ENCODE measurements at regions not wholly inside any gene's neighbourhood (a gene's known extent, or its start where the extent isn't known, plus 50 kb on each side); places are given as distances from the start of the nearest gene placed in this dataset.

GRCh38 chr11:104573441-104573990, 324.7 kb downstream of the CASP12 start:
- intact Hi-C loops (cut with DNase I) = no loop called here
- H3K36me3 ChIP-seq = no peaks in the 10 kb centered on the region
- peaks cover 0 to 3% (median 0%) of the 10 kb centered on the region in 12 donors for H3K4me1 ChIP-seq
- no peak overlapping the region for H3K27ac ChIP-seq
- no peaks in the 10 kb centered on the region for H3K27me3 ChIP-seq
- H3K9me3 ChIP-seq = peaks cover 0 to 26% (median 2%) of the 10 kb centered on the region in 12 donors
- no peak for ATAC-seq
- TF ChIP-seq POLR2A (IDR thresholded peaks at IDR 0.05) = no peak
- no peak for TF ChIP-seq CTCF (IDR thresholded peaks at IDR 0.05)
- no peak for DNase-seq
- H3K4me3 ChIP-seq = no peak overlapping the region

- 51 to 63% (median 57%) methylated on average over 2 of the region's 2 CpGs for WGBS, 4 donors
- H3K9me3 ChIP-seq = peaks cover 0 to 16% (median 0%) of the 10 kb centered on the region in 12 donors
- peaks cover 0 to 3% (median 0%) of the 10 kb centered on the region in 12 donors for H3K4me1 ChIP-seq
- no peak for TF ChIP-seq CTCF (IDR thresholded peaks at IDR 0.05)
- TF ChIP-seq POLR2A (IDR thresholded peaks at IDR 0.05) = no peak
- H3K27me3 ChIP-seq = no peaks in the 10 kb centered on the region
- no peaks in the 10 kb centered on the region for H3K36me3 ChIP-seq
- no peak overlapping the region for H3K27ac ChIP-seq
- ATAC-seq (no peak), DNase-seq (no peak)
- no peak overlapping the region for H3K4me3 ChIP-seq
- intact Hi-C loops (cut with DNase I) = no loop called here
Observed at GRCh38 chr11:104572279-104572678, 326.0 kb downstream of the CASP12 start.

GRCh38 chr11:104570078-104570701, 328.1 kb downstream of the CASP12 start:
- intact Hi-C loops (cut with DNase I) = no loop called here
- ATAC-seq (no peak), DNase-seq (no peak)
- H3K27me3 ChIP-seq = no peaks in the 10 kb centered on the region
- no peaks in the 10 kb centered on the region for H3K36me3 ChIP-seq
- H3K27ac ChIP-seq = no peak overlapping the region
- no peak overlapping the region for H3K4me3 ChIP-seq
- peaks cover 0 to 12% (median 0%) of the 10 kb centered on the region in 12 donors for H3K9me3 ChIP-seq
- WGBS, 4 donors = 77 to 85% (median 84%) methylated on average over 4 of the region's 4 CpGs
- TF ChIP-seq POLR2A (IDR thresholded peaks at IDR 0.05) = no peak
- TF ChIP-seq CTCF (IDR thresholded peaks at IDR 0.05) = no peak
- peaks cover 0 to 3% (median 0%) of the 10 kb centered on the region in 12 donors for H3K4me1 ChIP-seq

GRCh38 chr11:104565583-104565961, 332.7 kb downstream of the CASP12 start:
- 38 to 95% (median 67%) methylated on average over 1 of the region's 1 CpG for WGBS, 4 donors

More at GRCh38 chr11:104565583-104565961, 332.7 kb downstream of the CASP12 start:
- no peak overlapping the region for H3K4me3 ChIP-seq
- ATAC-seq = no peak
- intact Hi-C loops (cut with DNase I) = loop anchor here in 1 of 10 donors (2.0 kb wide), 1 partner anchor 13 kb away; no protein-coding TSS in a partner anchor
- H3K4me1 ChIP-seq = no peaks in the 10 kb centered on the region
- H3K9me3 ChIP-seq = peaks cover 0 to 6% (median 0%) of the 10 kb centered on the region in 12 donors
- DNase-seq = no peak
- H3K27me3 ChIP-seq = no peaks in the 10 kb centered on the region
- no peaks in the 10 kb centered on the region for H3K36me3 ChIP-seq
- TF ChIP-seq CTCF (IDR thresholded peaks at IDR 0.05) = no peak
- no peak for TF ChIP-seq POLR2A (IDR thresholded peaks at IDR 0.05)
- H3K27ac ChIP-seq = no peak overlapping the region
